ENCODE measurements at regions not wholly inside any gene's neighbourhood (a gene's known extent, or its start where the extent isn't known, plus 50 kb on each side); places are given as distances from the start of the nearest gene placed in this dataset.

- TF ChIP-seq THRB (CRISPR knock-in tag; conservative IDR thresholded peaks at IDR 0.05): 0 out of 2 replicates have a peak, but pooled peaks have one; percentile 16
- TF ChIP-seq ZNF217 (CRISPR knock-in tag; IDR thresholded peaks at IDR 0.05): no peak
- TF ChIP-seq JUND (IDR thresholded peaks at IDR 0.05; ENCODE audit: borderline replicate concordance, low read depth, low read length): peak; percentile 16; the same call in 1 of the 2 replicates
- TF ChIP-seq JUND (tag; IDR thresholded peaks at IDR 0.05; ENCODE audit: borderline replicate concordance, low read depth, low read length): peak; percentile 42; the same call in 2 of the 3 replicates
- TF ChIP-seq SMARCA4 (IDR thresholded peaks at IDR 0.05): 0 out of 2 replicates have a peak, but pooled peaks have one; percentile 28
- TF ChIP-seq THAP12 (CRISPR knock-in tag; IDR thresholded peaks at IDR 0.05): no peak
- TF ChIP-seq SMC3 (conservative IDR thresholded peaks at IDR 0.05; ENCODE audit: insufficient read depth, low read depth, low read length): peak; percentile 84
- TF ChIP-seq CTCF (IDR thresholded peaks at IDR 0.05 in 2 of 3, conservative IDR thresholded peaks at IDR 0.05 in 1 of 3; ENCODE audit: insufficient read depth in 2 of 3, low read depth in 1 of 3, low read length in 3 of 3): peak; percentile 51 to 84 (median 70); a peak in 5 of 6 replicates
- peak; percentile 11; the same call in 1 of the 2 replicates for TF ChIP-seq DIDO1 (tag; IDR thresholded peaks at IDR 0.05; ENCODE audit: low read depth)
- peak; percentile 88; the same call in 1 of the 2 replicates for TF ChIP-seq HDGF (IDR thresholded peaks at IDR 0.05)
- TF ChIP-seq JUN (IDR thresholded peaks at IDR 0.05; ENCODE audit: borderline replicate concordance, low read depth, low read length): no peak
- TF ChIP-seq JUN (CRISPR knock-in tag; IDR thresholded peaks at IDR 0.05; ENCODE audit: borderline replicate concordance): no peak
- no peak for TF ChIP-seq ZNF143 (CRISPR knock-in tag; IDR thresholded peaks at IDR 0.05)
- no peak for TF ChIP-seq RFX1 (IDR thresholded peaks at IDR 0.05)
- TF ChIP-seq NFATC3 (IDR thresholded peaks at IDR 0.05): 0 out of 2 replicates have a peak, but pooled peaks have one; percentile 24
- no peak for TF ChIP-seq ZNF41 (CRISPR knock-in tag; conservative IDR thresholded peaks at IDR 0.05)
- peak; percentile 27; the same call in 1 of the 2 replicates for TF ChIP-seq GMEB1 (CRISPR knock-in tag; IDR thresholded peaks at IDR 0.05)
- peak; percentile 56; the same call in 1 of the 2 replicates for TF ChIP-seq LEF1 (IDR thresholded peaks at IDR 0.05)
- peak; percentile 12; the same call in 1 of the 2 replicates for TF ChIP-seq KLF6 (CRISPR knock-in tag; IDR thresholded peaks at IDR 0.05; ENCODE audit: borderline replicate concordance)
- no peak for TF ChIP-seq YBX1 (IDR thresholded peaks at IDR 0.05)
Measured at GRCh38 chr6:30821862-30822784, 62.2 kb upstream of the DDR1 start (continued).

Data from K562 (cell line).